Endodermal cell (in vitro differentiated cells): ENCODE measurements at regions not wholly inside any gene's neighbourhood (a gene's known extent, or its start where the extent isn't known, plus 50 kb on each side); places are given as distances from the start of the nearest gene placed in this dataset.
A peak's percentile ranks its signal among the peaks of the same experiment; 100 is the strongest.

Source experiments
- DNase-seq: peaks from one replicate; pipeline ENCODE4 v3.0.0-alpha.2; 2017
- H3K27ac ChIP-seq: 2 replicates; pipeline ENCODE4 v1.5.1; 2013; ENCODE audit warnings: mild to moderate bottlenecking, low read depth, low read length, moderate library complexity
- H3K27me3 ChIP-seq: 2 replicates; pipeline ENCODE4 v1.6.1; 2013; ENCODE audit warnings: mild to moderate bottlenecking, low read length, moderate library complexity; ENCODE audit not compliant: insufficient read depth, control insufficient read depth, poor library complexity, severe bottlenecking
- H3K36me3 ChIP-seq: 2 replicates; pipeline ENCODE4 v1.7.0; 2013; ENCODE audit warnings: mild to moderate bottlenecking, low read length, moderate library complexity; ENCODE audit not compliant: control insufficient read depth, insufficient read depth
- H3K4me1 ChIP-seq: one replicate; pipeline ENCODE4 v1.7.0; 2013; ENCODE audit warnings: low read length; ENCODE audit not compliant: control insufficient read depth, insufficient read depth
- H3K4me3 ChIP-seq: 2 replicates; pipeline ENCODE4 v1.5.1; 2013; ENCODE audit warnings: mild to moderate bottlenecking, low read length, moderate library complexity
- H3K9ac ChIP-seq: 2 replicates; pipeline ENCODE4 v1.6.1; 2013; ENCODE audit warnings: mild to moderate bottlenecking, low read length, moderate library complexity; ENCODE audit not compliant: poor library complexity, severe bottlenecking; ENCODE audit errors: extremely low read depth
- H3K9me3 ChIP-seq: 2 replicates; pipeline ENCODE4 v1.6.1; 2013; ENCODE audit warnings: mild to moderate bottlenecking, low read length, moderate library complexity; ENCODE audit not compliant: control insufficient read depth
- H3K27ac Mint-ChIP-seq: 2 replicates; pipeline ENCODE4 v1.8.0; 2020; ENCODE audit warnings: mixed read lengths
- H3K27me3 Mint-ChIP-seq: 2 replicates; pipeline ENCODE4 v1.8.0; 2021; ENCODE audit warnings: mild to moderate bottlenecking, mixed read lengths; ENCODE audit not compliant: insufficient read depth
- H3K36me3 Mint-ChIP-seq: 2 replicates; pipeline ENCODE4 v1.8.0; 2020; ENCODE audit warnings: low read depth, mixed read lengths
- H3K4me1 Mint-ChIP-seq: 2 replicates; pipeline ENCODE4 v1.8.0; 2020; ENCODE audit warnings: mixed read lengths
- H3K4me3 Mint-ChIP-seq: 2 replicates; pipeline ENCODE4 v1.8.0; 2020; ENCODE audit warnings: mild to moderate bottlenecking, moderate library complexity, mixed read lengths
- H3K9me3 Mint-ChIP-seq: 2 replicates; pipeline ENCODE4 v1.8.0; 2020; ENCODE audit warnings: mild to moderate bottlenecking, mixed read lengths
- CTCF ChIP-seq: fragments of 200-600 bp; sonication (generic); conservative IDR thresholded peaks from 2 replicates; pipeline ENCODE4 v1.5.0; 2021; ENCODE audit warnings: antibody characterized with exemption, mild to moderate bottlenecking
- WGBS, 2 experiments: methylation state at CpG; one replicate each; pipeline versions ENCODE4 v1.1.5 to v1.1.7; 2013; ENCODE audit warnings: missing lambda C conversion rate in 2 of 2, mixed read lengths in 1 of 2; ENCODE audit not compliant: insufficient coverage in 1 of 2, insufficient read length in 1 of 2; 5-methylcytosine and 5-hydroxymethylcytosine counted together

- no peaks in the 10 kb centered on the region for H3K4me1 ChIP-seq
- H3K27ac ChIP-seq: no peak overlapping the region
- Mint-ChIP-seq H3K4me3 (no peak overlapping the region), H3K27ac (no peak overlapping the region), H3K36me3 (no peaks in the 10 kb centered on the region), H3K9me3 (peaks cover 12% of the 10 kb centered on the region), H3K4me1 (peaks cover 3% of the 10 kb centered on the region), H3K27me3 (no peaks in the 10 kb centered on the region)
- peak; percentile 32 for DNase-seq
- no peak overlapping the region for H3K4me3 ChIP-seq
- TF ChIP-seq CTCF: no peak
- no peaks in the 10 kb centered on the region for H3K36me3 ChIP-seq
- H3K27me3 ChIP-seq: no peaks in the 10 kb centered on the region
- WGBS, 2 experiments: 88 to 91% methylated on average over 8 to 12 of the region's 12 CpGs
- H3K9ac ChIP-seq: no peak overlapping the region
- H3K9me3 ChIP-seq: peaks cover 5% of the 10 kb centered on the region
Measured at GRCh38 chr11:76604081-76604625, 66.4 kb downstream of the LRRC32 start.

DNA sequence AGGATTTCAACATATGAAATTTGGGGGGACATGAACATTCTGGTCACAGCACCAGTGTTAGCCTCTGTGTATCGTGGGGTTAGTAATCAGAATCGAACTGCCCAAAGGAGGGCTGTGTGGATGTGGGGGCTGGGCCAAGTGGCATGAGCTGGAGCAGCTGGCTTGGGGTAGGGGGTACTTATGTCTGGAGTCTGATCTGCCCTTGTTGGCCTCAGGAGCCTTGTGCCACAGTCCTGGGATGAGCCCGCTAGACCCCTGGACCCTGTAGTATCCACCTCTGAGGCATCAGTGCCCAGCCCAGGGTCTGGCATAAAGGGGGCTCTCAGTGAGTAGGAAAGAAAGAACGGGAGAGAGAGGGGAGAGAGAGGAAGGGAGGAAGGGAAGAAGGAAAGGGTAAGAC is 67.3 kb downstream of the LRRC32 start:
- Histone ChIP-seq H3K9me3 (peaks cover 5% of the 10 kb centered on the region), H3K27ac (no peak overlapping the region), H3K4me3 (no peak overlapping the region), H3K4me1 (no peaks in the 10 kb centered on the region), H3K27me3 (no peaks in the 10 kb centered on the region), H3K9ac (no peak overlapping the region), H3K36me3 (no peaks in the 10 kb centered on the region)
- Mint-ChIP-seq H3K27me3 (no peaks in the 10 kb centered on the region), H3K9me3 (peaks cover 11% of the 10 kb centered on the region), H3K27ac (no peak overlapping the region), H3K4me1 (peaks cover 3% of the 10 kb centered on the region), H3K36me3 (no peaks in the 10 kb centered on the region), H3K4me3 (no peak overlapping the region)
- DNase-seq: no peak
- 89 to 95% methylated on average over 4 of the region's 4 CpGs for WGBS, 2 experiments
- TF ChIP-seq CTCF: no peak
